Smooth muscle cell (in vitro differentiated cells): ENCODE measurements at regions not wholly inside any gene's neighbourhood (a gene's known extent, or its start where the extent isn't known, plus 50 kb on each side); places are given as distances from the start of the nearest gene placed in this dataset.

Experiments used
- DNase-seq: peaks from one replicate; lab custom pipeline; 2025; ENCODE audit not compliant: unreplicated experiment; lab: John Stamatoyannopoulos, UW
- H2AFZ ChIP-seq: fragments of 200-600 bp; sonication (generic); 2 replicates; pipeline ENCODE4 v1.6.0; 2016; ENCODE audit warnings: antibody characterized with exemption, low read depth, mild to moderate bottlenecking
- H3F3A ChIP-seq: fragments of 200-600 bp; sonication (generic); 2 replicates; pipeline ENCODE4 v1.6.0; 2017; ENCODE audit warnings: antibody characterized with exemption, low read depth
- H3K27ac ChIP-seq: fragments of 200-600 bp; sonication (generic); 2 replicates; pipeline ENCODE4 v1.5.1; 2016; ENCODE audit warnings: low read depth, mild to moderate bottlenecking
- H3K27me3 ChIP-seq: fragments of 200-600 bp; sonication (generic); 2 replicates; pipeline ENCODE4 v1.6.1; 2016; ENCODE audit warnings: low read depth, mild to moderate bottlenecking
- H3K36me3 ChIP-seq: fragments of 200-600 bp; sonication (generic); 2 replicates; pipeline ENCODE4 v1.5.1; 2016; ENCODE audit warnings: low read depth
- H3K4me1 ChIP-seq: fragments of 200-600 bp; sonication (generic); 2 replicates; pipeline ENCODE4 v1.5.1; 2016; ENCODE audit warnings: low read depth
- H3K4me2 ChIP-seq: fragments of 200-600 bp; sonication (generic); 2 replicates; pipeline ENCODE4 v1.6.0; 2016; ENCODE audit warnings: mild to moderate bottlenecking
- H3K4me3 ChIP-seq: fragments of 200-600 bp; sonication (generic); 2 replicates; pipeline ENCODE4 v1.5.1; 2016; ENCODE audit warnings: mild to moderate bottlenecking
- H3K79me2 ChIP-seq: fragments of 200-600 bp; sonication (generic); 2 replicates; pipeline ENCODE4 v1.6.0; 2016; ENCODE audit warnings: low read depth, mild to moderate bottlenecking
- H3K9ac ChIP-seq: fragments of 200-600 bp; sonication (generic); 2 replicates; pipeline ENCODE4 v1.6.0; 2016; ENCODE audit warnings: low read depth
- H3K9me3 ChIP-seq: fragments of 200-600 bp; sonication (generic); replicated peaks from 2 replicates; pipeline ENCODE4 v1.5.1; 2016; ENCODE audit warnings: low read depth
- H4K20me1 ChIP-seq: fragments of 200-600 bp; sonication (generic); 2 replicates; pipeline ENCODE4 v1.6.0; 2016; ENCODE audit warnings: low read depth
- WGBS: methylation state at CpG from one replicate; pipeline ENCODE4 v1.1.7; 2016; ENCODE audit warnings: low lambda C conversion rate; 5-methylcytosine and 5-hydroxymethylcytosine counted together
- TF ChIP-seq, protein P1 (sequence below): fragments of 200-600 bp; sonication (generic); IDR thresholded peaks from 2 replicates; pipeline ENCODE4 v1.5.1; 2017; ENCODE audit warnings: borderline replicate concordance, mild to moderate bottlenecking, antibody characterized with exemption; ENCODE audit not compliant: insufficient read depth, poor library complexity, severe bottlenecking

DNA sequence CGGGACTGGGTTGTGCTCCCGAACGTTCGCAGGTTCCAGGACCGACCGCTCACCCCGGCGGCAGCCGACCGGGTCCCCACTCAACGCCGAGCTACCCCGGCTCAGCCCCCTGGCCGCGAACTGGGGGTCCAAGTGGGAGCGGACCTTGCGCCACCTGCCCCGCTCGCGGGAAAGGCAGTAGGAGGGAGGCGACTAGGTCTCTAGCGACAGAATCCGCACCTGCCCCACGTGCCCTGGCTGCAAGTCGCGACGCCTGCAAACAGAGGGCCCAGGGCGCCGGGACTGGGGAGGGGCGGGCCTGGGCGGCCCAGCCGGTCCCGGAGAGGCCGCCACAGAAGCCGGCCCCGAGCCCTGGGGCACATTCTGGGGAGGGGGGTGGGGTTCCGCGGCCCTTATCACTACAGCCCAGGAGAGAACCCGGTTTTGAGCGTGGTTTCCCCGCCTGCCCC lies 239.2 kb upstream of the CPNE8 start:
- no peak for DNase-seq
- Histone ChIP-seq H2AFZ (no peak overlapping the region), H3K4me1 (no peaks in the 10 kb centered on the region), H3F3A (no peaks in the 10 kb centered on the region), H3K4me2 (peak overlapping the region; percentile 78), H3K9ac (no peak overlapping the region), H4K20me1 (no peaks in the 10 kb centered on the region), H3K27ac (no peak overlapping the region), H3K4me3 (no peak overlapping the region), H3K27me3 (no peaks in the 10 kb centered on the region), H3K79me2 (no peaks in the 10 kb centered on the region), H3K36me3 (no peaks in the 10 kb centered on the region), H3K9me3 (no peaks in the 10 kb centered on the region)
- 85% methylated on average over 37 of the region's 41 CpGs for WGBS
- TF ChIP-seq, protein P1, sequence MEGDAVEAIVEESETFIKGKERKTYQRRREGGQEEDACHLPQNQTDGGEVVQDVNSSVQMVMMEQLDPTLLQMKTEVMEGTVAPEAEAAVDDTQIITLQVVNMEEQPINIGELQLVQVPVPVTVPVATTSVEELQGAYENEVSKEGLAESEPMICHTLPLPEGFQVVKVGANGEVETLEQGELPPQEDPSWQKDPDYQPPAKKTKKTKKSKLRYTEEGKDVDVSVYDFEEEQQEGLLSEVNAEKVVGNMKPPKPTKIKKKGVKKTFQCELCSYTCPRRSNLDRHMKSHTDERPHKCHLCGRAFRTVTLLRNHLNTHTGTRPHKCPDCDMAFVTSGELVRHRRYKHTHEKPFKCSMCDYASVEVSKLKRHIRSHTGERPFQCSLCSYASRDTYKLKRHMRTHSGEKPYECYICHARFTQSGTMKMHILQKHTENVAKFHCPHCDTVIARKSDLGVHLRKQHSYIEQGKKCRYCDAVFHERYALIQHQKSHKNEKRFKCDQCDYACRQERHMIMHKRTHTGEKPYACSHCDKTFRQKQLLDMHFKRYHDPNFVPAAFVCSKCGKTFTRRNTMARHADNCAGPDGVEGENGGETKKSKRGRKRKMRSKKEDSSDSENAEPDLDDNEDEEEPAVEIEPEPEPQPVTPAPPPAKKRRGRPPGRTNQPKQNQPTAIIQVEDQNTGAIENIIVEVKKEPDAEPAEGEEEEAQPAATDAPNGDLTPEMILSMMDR: no peak

DNA sequence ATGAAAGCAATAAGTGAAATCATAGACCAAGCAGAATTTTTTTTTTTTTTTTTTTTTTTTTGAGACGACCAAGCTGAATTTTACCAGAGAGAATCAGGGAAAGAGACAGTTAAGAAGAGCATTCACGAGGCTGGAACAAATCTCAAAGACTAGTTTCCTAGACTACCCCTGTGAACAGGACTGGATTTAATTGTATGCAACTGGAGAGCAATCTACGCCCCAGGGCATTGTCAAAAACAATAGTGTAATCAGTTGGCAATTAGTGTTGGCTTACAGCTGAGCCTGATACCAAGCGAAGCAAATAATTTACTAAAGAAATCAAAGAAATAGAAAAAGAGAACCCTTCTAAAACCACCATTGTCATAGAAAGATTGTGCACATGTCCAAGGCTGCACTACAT lies 232.9 kb upstream of the CPNE8 start:
- Histone ChIP-seq H2AFZ (no peak overlapping the region), H3K4me3 (no peak overlapping the region), H3K4me1 (no peaks in the 10 kb centered on the region), H3K4me2 (no peak overlapping the region), H3K79me2 (no peaks in the 10 kb centered on the region), H3K9me3 (no peaks in the 10 kb centered on the region), H3K27ac (no peak overlapping the region), H3F3A (no peaks in the 10 kb centered on the region), H3K27me3 (no peaks in the 10 kb centered on the region), H3K36me3 (no peaks in the 10 kb centered on the region), H3K9ac (no peak overlapping the region), H4K20me1 (no peaks in the 10 kb centered on the region)
- no peak for DNase-seq
- 72% methylated on average over 4 of the region's 4 CpGs for WGBS
- TF ChIP-seq, protein P1: no peak

DNA sequence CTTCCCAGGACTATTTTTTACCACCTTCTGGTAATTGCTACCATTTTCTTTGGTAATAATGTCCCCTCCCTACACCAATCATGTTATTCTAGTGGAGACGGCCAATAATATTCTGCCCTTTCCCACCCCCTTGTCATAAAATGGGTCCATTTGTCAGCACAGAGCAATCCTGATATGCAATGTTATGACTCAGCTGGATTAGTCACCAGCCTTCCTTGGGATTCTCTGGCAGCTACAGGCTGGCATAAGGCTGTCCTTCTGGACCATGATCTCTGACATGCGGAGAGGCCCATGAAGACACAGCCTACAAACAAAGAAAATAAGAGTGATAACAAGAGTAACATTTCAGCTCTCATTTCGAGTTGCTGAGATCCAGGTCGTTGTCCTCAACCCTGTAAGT lies 222.0 kb upstream of the CPNE8 start:
- H3K4me1 ChIP-seq: no peaks in the 10 kb centered on the region
- no peak for DNase-seq
- no peaks in the 10 kb centered on the region for H3K9me3 ChIP-seq

DNA sequence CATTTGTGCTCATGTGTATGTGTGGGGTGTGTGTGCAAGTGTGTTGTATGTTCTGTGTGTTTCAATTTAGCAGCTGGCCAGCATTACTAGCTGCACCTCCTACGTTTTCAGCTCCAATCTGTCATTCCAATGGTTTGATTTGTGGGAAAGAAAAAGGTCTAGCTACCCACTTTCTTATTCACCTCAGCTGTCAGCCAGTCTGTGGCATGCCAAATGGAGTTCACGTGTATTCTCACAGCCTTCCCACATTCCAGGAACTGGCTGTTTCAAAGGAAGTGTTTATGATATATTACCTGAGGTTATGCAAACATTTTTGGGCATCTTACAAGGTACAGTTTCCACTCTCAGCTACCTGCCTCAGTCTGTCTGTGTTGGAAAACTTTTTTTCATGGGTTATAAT lies 220.2 kb upstream of the CPNE8 start:
- no peaks in the 10 kb centered on the region for H4K20me1 ChIP-seq
- WGBS: 77% methylated on average over 2 of the region's 2 CpGs
- no peak overlapping the region for H3K9ac ChIP-seq
- TF ChIP-seq, protein P1: no peak
- H3K27ac ChIP-seq: no peak overlapping the region
- no peak overlapping the region for H3K4me3 ChIP-seq
- no peak for DNase-seq
- no peaks in the 10 kb centered on the region for H3F3A ChIP-seq
- H3K79me2 ChIP-seq: no peaks in the 10 kb centered on the region
- no peaks in the 10 kb centered on the region for H3K36me3 ChIP-seq
- H3K4me2 ChIP-seq: no peak overlapping the region
- H3K27me3 ChIP-seq: no peaks in the 10 kb centered on the region
- no peaks in the 10 kb centered on the region for H3K4me1 ChIP-seq
- H2AFZ ChIP-seq: no peak overlapping the region
- no peaks in the 10 kb centered on the region for H3K9me3 ChIP-seq

More for the DNA sequence above, 222.0 kb upstream of the CPNE8 start:
- H3K27ac ChIP-seq: peak overlapping the region; percentile 57
- peak overlapping the region; percentile 66 for H3K4me2 ChIP-seq
- H4K20me1 ChIP-seq: no peaks in the 10 kb centered on the region
- no peaks in the 10 kb centered on the region for H3K36me3 ChIP-seq
- H3F3A ChIP-seq: no peaks in the 10 kb centered on the region
- peak overlapping the region; percentile 56 for H2AFZ ChIP-seq
- no peaks in the 10 kb centered on the region for H3K27me3 ChIP-seq
- no peak overlapping the region for H3K4me3 ChIP-seq
- WGBS: 11% methylated on average over 4 of the region's 4 CpGs
- TF ChIP-seq, protein P1: no peak
- H3K79me2 ChIP-seq: no peaks in the 10 kb centered on the region
- no peak overlapping the region for H3K9ac ChIP-seq
